Lower leg skin (tissue), 3 donors: ENCODE measurements at regions not wholly inside any gene's neighbourhood (a gene's known extent, or its start where the extent isn't known, plus 50 kb on each side); places are given as distances from the start of the nearest gene placed in this dataset.

Experiments used
- POLR2A ChIP-seq, 2 donors: fragments of 450-650 bp; IDR thresholded peaks; one replicate each; pipeline ENCODE4 v1.6.1; 2016 to 2017; ENCODE audit warnings: antibody characterized with exemption in 2 of 2, mild to moderate bottlenecking in 1 of 2, moderate library complexity in 1 of 2
- TF ChIP-seq, protein P1 (sequence below), 3 donors: fragments of 450-650 bp; IDR thresholded peaks; one replicate each; pipeline ENCODE4 v1.5.1; 2016; ENCODE audit warnings: antibody characterized with exemption in 3 of 3, mild to moderate bottlenecking in 3 of 3, moderate library complexity in 2 of 3

DNA sequence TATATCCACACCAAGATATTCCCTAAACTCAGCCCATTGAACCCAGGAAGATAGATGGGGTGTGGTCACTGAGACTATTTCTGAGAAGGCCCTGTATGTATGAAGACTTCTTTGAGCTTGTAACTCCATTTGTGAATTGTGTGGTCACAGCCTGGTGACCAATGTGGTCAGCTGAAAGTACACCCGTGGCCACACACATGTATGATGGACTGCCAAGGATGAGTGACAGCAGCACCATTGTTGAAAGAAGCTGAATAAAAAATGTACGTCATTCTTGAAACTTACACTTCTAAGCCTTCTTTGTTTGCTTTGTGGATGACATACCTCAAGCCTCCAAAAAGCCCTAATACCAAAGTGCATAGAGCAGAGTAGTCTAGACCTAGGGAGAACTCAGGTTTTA lies 581.4 kb downstream of the RAB28 start:
- TF ChIP-seq, protein P1, sequence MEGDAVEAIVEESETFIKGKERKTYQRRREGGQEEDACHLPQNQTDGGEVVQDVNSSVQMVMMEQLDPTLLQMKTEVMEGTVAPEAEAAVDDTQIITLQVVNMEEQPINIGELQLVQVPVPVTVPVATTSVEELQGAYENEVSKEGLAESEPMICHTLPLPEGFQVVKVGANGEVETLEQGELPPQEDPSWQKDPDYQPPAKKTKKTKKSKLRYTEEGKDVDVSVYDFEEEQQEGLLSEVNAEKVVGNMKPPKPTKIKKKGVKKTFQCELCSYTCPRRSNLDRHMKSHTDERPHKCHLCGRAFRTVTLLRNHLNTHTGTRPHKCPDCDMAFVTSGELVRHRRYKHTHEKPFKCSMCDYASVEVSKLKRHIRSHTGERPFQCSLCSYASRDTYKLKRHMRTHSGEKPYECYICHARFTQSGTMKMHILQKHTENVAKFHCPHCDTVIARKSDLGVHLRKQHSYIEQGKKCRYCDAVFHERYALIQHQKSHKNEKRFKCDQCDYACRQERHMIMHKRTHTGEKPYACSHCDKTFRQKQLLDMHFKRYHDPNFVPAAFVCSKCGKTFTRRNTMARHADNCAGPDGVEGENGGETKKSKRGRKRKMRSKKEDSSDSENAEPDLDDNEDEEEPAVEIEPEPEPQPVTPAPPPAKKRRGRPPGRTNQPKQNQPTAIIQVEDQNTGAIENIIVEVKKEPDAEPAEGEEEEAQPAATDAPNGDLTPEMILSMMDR (IDR thresholded peaks at IDR 0.05) = no peak
- TF ChIP-seq POLR2A (IDR thresholded peaks at IDR 0.05) = no peak
